Inflammatory macrophage treated with lipopolysaccharide for 4 hours (primary cell): ENCODE measurements at regions not wholly inside any gene's neighbourhood (a gene's known extent, or its start where the extent isn't known, plus 50 kb on each side); places are given as distances from the start of the nearest gene placed in this dataset.
"Not testable (repeated sequence)": the region's sequence is repeated elsewhere in the genome, so short reads cannot be mapped to it uniquely, and the experiment has no call there.

Source experiments
- DNase-seq: peaks from one replicate; pipeline ENCODE4 v3.0.0-alpha.2; 2020

- no peak for DNase-seq
Measured at GRCh38 chr12:131251336-131252101, 297.8 kb downstream of the ADGRD1 start.

GRCh38 chr12:131253376-131254026 lies 299.8 kb downstream of the ADGRD1 start:
- no peak for DNase-seq

DNA sequence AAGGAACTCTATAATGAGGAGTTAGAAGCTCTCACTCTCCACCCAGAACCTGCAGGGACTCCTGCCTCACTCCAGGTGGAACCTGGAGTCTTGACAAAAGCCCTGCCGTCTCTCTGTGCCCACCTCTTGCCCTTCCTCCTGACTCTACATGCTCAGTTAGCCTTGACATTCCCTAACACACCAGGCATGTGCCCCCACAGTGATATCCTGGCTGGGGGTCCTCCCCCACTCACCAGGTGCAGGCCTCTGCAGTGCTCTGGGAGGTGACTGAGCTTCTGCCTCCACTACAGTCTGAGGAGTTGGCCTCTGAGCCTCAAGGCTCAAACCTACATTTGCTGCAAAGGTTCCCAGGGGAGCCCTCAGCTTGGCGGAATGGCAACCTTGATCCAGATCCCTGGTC lies 300.7 kb downstream of the ADGRD1 start:
- DNase-seq, result no peak

DNA sequence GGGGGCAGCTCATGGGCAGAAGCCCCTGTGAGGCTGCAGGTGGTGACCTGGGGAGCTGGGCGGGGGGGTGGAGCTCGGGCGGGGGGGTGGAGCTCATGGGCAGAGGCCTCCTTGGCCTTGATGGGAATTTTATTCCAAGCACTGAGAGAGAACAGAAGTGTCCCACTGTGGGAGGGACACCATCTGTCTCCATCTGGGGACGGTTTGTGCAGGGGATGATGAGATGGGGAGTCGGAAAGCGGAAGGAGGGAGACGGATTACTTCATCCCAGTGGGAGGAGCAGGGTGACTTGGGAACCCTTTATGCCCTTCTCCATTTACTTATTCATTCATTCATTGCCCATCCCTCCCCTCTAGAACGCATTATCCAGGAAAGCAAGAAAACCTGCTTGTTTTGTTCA lies 304.7 kb downstream of the ADGRD1 start:
- DNase-seq, result no peak

DNA sequence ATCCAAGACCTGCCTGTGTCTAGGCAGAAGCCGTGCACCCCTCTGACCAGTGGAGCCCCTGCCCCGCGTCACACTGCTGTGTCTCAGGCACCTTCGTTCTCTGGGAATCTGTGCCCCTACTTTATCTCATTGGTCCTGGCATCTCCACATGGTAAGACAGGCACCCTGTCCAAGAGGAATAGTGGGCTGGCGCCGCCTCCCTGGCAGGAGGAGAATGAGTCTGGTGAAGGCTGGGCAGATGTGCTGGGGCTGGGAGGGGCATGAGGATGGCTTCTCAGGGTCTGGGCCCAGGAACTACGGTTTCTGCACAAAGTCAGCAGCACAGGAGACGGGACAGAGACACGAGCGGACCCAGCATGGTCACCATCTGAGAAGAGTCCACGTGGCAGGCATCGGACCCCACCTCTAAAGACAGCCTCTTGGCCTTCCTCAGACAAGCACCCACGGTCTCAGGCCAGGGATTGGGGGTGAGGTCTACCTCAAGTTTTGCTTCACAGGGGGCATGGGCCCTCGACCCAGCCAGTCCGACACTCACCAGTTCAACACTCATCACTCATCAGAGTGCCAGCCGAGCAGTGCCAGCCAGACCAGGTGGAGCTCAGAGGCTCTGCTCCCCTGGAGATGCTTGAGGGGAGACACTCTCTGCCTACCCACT lies 306.7 kb downstream of the ADGRD1 start:
- DNase-seq, result no peak

DNA sequence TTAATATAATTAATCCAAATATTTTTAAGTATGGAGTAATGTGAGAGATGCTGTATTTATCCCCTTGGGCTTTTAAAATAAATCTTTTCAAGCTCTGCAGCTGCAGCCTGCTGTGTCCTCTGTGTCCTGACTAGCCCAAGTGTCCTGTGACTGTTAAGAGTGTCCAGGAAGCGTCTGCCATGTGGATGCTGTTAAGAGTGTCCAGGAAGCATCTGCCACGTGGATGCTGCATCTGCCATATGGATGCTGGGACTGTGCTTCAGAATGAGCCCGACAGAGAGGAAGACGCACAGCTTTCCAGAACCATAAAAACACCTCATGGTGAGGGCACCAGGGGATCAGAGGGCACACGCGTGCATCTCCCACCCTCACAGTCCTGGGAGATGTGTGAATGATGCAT lies 307.2 kb downstream of the ADGRD1 start:
- DNase-seq, result no peak

- no peak for DNase-seq
Measured at GRCh38 chr12:131261906-131262305, 308.2 kb downstream of the ADGRD1 start.

DNA sequence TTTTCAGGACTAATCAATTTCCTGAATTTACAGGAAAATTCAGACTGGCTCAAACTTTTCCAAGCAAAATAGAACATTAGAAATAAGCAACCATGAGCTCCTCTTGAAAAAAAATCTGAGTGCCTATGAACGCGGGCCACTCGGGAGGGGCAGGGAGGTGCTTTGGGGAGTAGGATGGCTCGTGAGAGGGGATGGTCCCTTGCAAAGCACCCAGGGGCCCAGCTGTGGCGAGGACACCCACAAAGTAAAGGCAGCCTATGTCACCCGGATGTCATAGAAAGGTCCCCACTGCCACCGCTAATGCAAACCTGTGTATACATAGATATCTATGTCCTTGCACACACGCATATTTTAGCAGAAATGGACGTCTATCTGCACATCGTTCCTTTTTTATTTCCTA lies 309.9 kb downstream of the ADGRD1 start:
- DNase-seq, result no peak

DNA sequence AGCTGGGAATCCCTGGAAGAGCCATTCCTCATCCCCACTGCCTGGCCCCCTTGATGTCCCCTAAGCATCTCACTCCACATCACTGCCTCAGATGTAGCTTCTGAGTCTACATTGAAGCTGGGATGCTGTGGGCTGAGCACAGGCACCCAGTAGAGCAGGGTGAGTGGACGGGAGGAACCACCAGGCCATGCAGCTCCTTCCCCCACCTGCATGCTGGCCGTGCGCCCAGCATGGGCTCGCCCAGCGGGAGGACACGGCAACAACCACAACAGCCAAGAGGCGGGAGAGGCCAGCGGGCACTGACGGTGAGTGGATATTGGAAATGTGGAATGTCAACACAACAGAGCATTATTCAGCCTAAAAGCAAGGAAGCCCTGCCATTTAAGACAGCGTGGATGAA lies 310.9 kb downstream of the ADGRD1 start:
- no peak for DNase-seq

DNA sequence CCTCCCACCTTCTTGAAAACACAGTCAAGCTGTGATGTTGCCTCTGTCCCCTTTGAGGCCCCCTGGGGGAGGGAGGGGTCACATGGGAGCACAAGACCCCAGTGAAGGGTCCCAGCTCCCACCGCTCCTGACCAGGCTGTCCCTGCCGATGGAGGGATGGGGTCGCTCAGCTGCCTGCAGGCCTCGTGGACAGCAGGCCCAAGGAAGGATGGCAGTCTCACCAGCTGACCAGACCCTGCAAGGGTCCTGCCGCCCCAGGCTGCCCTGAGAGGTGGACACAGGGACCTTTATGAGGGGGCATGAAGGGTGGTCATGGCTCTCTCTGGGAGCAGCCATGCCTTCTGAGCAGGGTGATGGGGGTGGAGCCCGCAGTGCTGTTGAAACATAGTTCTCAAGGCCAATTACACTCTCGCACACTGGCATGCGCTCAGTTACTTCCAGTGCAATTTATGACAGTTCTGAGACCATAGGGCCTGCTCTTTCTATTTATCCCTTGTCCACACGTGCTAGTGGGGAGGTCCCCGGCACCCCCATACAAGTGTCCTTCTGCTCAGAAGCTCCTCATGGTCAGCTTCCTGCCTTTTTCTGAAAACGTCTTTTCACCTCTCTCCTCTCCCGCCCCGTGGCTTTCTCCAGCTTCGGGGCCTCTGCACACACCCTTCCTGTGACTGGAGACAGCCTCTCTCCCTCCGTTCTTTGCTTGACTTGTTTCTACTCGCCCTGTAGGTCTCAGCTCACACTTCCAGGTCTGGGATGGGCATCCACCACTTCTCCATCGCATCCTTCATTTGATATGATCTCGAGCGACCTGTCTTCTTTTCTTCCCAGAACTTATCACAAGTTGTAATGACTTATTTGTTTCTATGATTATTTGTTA lies 313.1 kb downstream of the ADGRD1 start:
- DNase-seq, result no peak

- DNase-seq, result no peak
Measured at GRCh38 chr12:131267576-131267975, 313.9 kb downstream of the ADGRD1 start.

DNA sequence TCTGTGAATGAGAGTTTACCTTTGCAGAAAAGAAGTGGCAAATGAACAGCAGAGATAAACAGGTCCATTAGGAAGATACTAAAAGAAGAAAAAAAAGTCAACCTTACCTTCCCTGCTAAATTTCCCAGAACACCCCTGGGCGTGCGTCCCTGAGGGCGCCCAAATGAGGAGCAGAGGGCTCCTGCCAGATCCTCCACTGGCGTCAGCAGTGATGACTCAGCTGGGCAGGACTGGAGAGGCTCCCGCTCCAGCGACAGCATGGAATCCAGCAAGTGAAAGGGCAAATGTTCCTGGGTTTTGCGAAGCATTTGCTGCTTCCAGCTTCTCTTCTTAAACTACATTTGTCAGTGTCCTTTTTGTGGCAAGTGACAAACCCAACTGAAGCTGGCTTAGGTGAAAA lies 314.4 kb downstream of the ADGRD1 start:
- not testable (repeated sequence) for DNase-seq

- not testable (repeated sequence) for DNase-seq
Measured at GRCh38 chr12:131268571-131268970, 314.9 kb downstream of the ADGRD1 start.

- no peak for DNase-seq
Measured at GRCh38 chr12:131269551-131269950, 315.8 kb downstream of the ADGRD1 start.

DNA sequence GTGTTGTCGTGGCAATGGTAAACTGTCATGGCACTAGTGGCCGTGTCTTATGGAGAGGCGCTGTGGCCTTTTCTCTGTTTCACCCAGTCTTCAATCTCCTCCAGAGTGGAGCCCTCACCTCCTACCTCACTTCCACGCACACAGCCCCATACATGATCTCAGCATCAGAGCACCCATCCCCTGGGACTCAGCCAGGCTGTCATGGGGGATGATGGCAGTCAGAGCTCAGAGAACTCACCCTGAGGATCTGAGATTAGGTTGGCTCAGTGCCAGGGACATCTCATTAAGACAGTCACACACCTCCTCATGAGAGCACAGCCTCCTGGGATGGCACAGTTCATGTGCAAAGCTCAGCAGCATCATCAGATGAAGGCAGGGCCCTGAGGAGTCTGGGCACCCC lies 316.3 kb downstream of the ADGRD1 start:
- not testable (repeated sequence) for DNase-seq

GRCh38 chr12:131271724-131272123 lies 318.0 kb downstream of the ADGRD1 start:
- DNase-seq, result no peak

DNA sequence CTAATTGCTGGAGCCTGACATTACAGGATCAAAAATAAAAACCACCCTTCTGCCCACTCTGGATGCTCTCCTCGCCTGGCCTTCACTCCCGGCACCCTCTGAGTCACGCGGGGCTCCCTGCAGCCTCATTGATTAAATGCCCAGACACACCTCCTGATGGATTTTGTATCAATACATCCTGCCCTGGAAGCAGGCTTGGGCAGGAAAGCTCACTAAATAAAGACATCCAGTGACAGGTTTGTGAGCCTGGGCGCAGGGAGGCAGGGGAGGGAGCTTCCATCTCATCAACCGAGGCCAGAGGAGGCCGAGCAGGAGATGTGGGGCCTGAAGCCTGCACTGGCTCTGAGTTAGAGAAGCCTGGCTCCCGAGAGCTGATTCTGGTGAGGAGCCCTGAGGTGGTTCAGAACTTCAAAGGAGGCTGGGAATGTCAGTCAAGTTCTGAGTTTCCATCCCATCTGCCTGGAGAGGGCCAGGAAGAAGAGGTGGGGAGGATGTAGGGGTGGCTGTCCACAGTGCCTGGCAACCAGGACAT lies 318.6 kb downstream of the ADGRD1 start:
- DNase-seq, result not testable (repeated sequence)

- DNase-seq, result no peak
Measured at GRCh38 chr12:131273291-131273845, 319.7 kb downstream of the ADGRD1 start.

- no peak for DNase-seq
Measured at GRCh38 chr12:131274061-131274460, 320.4 kb downstream of the ADGRD1 start.

GRCh38 chr12:131274906-131275305 lies 321.2 kb downstream of the ADGRD1 start:
- no peak for DNase-seq

- no peak for DNase-seq
Measured at GRCh38 chr12:131275824-131276223, 322.1 kb downstream of the ADGRD1 start.

GRCh38 chr12:131276501-131277185 lies 322.9 kb downstream of the ADGRD1 start:
- DNase-seq, result no peak
